Lung (tissue), 11 donors: ENCODE measurements at regions not wholly inside any gene's neighbourhood (a gene's known extent, or its start where the extent isn't known, plus 50 kb on each side); places are given as distances from the start of the nearest gene placed in this dataset.
"Not testable (repeated sequence)": the region's sequence is repeated elsewhere in the genome, so short reads cannot be mapped to it uniquely, and the experiment has no call there.

Experiments used
- ATAC-seq: fragments of 200-7000 bp; cut with Tn5 transposase; one replicate; pipeline ENCODE4 v1.9.1; 2020; ENCODE audit warnings: moderate number of reproducible peaks; ENCODE audit not compliant: insufficient read depth, low FRiP score
- DNase-seq, 3 donors: peaks; one replicate each; pipeline ENCODE4 v3.0.0-alpha.2; 2013 to 2017
- H3K27ac ChIP-seq, 2 donors: one replicate each; pipeline ENCODE4 v1.5.1; 2013; ENCODE audit warnings: mild to moderate bottlenecking in 2 of 2, moderate library complexity in 2 of 2, control low read depth in 1 of 2, inconsistent platforms in 1 of 2, low read depth in 1 of 2, low read length in 1 of 2
- H3K27me3 ChIP-seq, 3 donors: one replicate each; pipeline ENCODE4 v1.5.1; 2013; ENCODE audit warnings: low read length in 2 of 3; ENCODE audit not compliant: control insufficient read depth in 3 of 3, insufficient read depth in 3 of 3
- H3K36me3 ChIP-seq, 4 donors: one replicate each; pipeline ENCODE4 v1.5.1; 2013; ENCODE audit warnings: low read length in 4 of 4, mild to moderate bottlenecking in 1 of 4, moderate library complexity in 1 of 4; ENCODE audit not compliant: control insufficient read depth in 4 of 4, insufficient read depth in 4 of 4
- H3K4me1 ChIP-seq, 5 donors: one replicate each; pipeline ENCODE4 v1.5.1; 2013; ENCODE audit warnings: low read length in 5 of 5, mild to moderate bottlenecking in 2 of 5, moderate library complexity in 1 of 5; ENCODE audit not compliant: control insufficient read depth in 5 of 5, insufficient read depth in 5 of 5
- H3K4me3 ChIP-seq: one replicate; pipeline ENCODE4 v1.5.1; 2013; ENCODE audit warnings: mild to moderate bottlenecking, control low read depth, moderate library complexity
- H3K9ac ChIP-seq, 2 donors: one replicate each; pipeline ENCODE4 v1.5.1; 2013; ENCODE audit warnings: low read length in 2 of 2, control low read depth in 1 of 2; ENCODE audit not compliant: insufficient read depth in 1 of 2
- H3K9me3 ChIP-seq, 4 donors: one replicate each; pipeline ENCODE4 v1.5.1; 2013; ENCODE audit warnings: low read length in 3 of 4, mild to moderate bottlenecking in 1 of 4, moderate library complexity in 1 of 4; ENCODE audit not compliant: control insufficient read depth in 4 of 4, insufficient read depth in 3 of 4
- CTCF ChIP-seq: IDR thresholded peaks from 2 replicates; pipeline ENCODE4 v1.5.1; 2012; ENCODE audit warnings: mild to moderate bottlenecking; ENCODE audit errors: control extremely low read depth, extremely low read depth
- WGBS, 2 donors: extraction: QIAGEN DNeasy Blood & Tissue Kit; methylation state at CpG; one replicate each; pipeline ENCODE4 v1.1.7; 2013; 5-methylcytosine and 5-hydroxymethylcytosine counted together
- donor health status: control.
- donor health status: control.
- donor health status: Bipolar disorder and iron deficiency.
- donor health status: healthy.
- donor health status: DM: yes; HTN: yes; CAD: no.

- DNase-seq (no peak), ATAC-seq (no peak)
- 92 to 100% methylated on average over 2 of the region's 2 CpGs for WGBS, 2 donors
- H3K4me3 ChIP-seq, result no peak overlapping the region
- H3K36me3 ChIP-seq, result no peaks in the 10 kb centered on the region
- H3K9me3 ChIP-seq, result no peaks in the 10 kb centered on the region
- H3K4me1 ChIP-seq, result peaks cover 0 to 3% (median 0%) of the 10 kb centered on the region in 5 donors
- no peak overlapping the region for H3K9ac ChIP-seq
- H3K27me3 ChIP-seq, result no peaks in the 10 kb centered on the region
- H3K27ac ChIP-seq, result no peak overlapping the region
- no peak for TF ChIP-seq CTCF
Observed at GRCh38 chr6:47180633-47181032, 129.1 kb downstream of the TNFRSF21 start.

- Histone ChIP-seq H3K9me3 (no peaks in the 10 kb centered on the region), H3K27me3 (no peaks in the 10 kb centered on the region), H3K4me3 (no peak overlapping the region), H3K27ac (no peak overlapping the region), H3K9ac (no peak overlapping the region), H3K36me3 (no peaks in the 10 kb centered on the region), H3K4me1 (peaks cover 0 to 3% (median 0%) of the 10 kb centered on the region in 5 donors)
- no peak for TF ChIP-seq CTCF
- ATAC-seq, result no peak
- DNase-seq, result no peak
Observed at GRCh38 chr6:47179286-47179685, 130.4 kb downstream of the TNFRSF21 start.

GRCh38 chr6:47175656-47176055 is 133.5 kb upstream of the ADGRF1 start:
- Histone ChIP-seq H3K9me3 (no peaks in the 10 kb centered on the region), H3K4me3 (no peak overlapping the region), H3K4me1 (no peaks in the 10 kb centered on the region), H3K27me3 (no peaks in the 10 kb centered on the region), H3K9ac (no peak overlapping the region), H3K36me3 (no peaks in the 10 kb centered on the region), H3K27ac (no peak overlapping the region)
- 92 to 93% methylated on average over 3 of the region's 3 CpGs for WGBS, 2 donors
- no peak for TF ChIP-seq CTCF
- DNase-seq, result no peak
- ATAC-seq, result no peak

GRCh38 chr6:47174502-47175023 is 132.4 kb upstream of the ADGRF1 start:
- H3K36me3 ChIP-seq, result no peaks in the 10 kb centered on the region
- H3K9ac ChIP-seq, result no peak overlapping the region
- ATAC-seq, result no peak
- no peak for TF ChIP-seq CTCF
- H3K4me1 ChIP-seq, result no peaks in the 10 kb centered on the region
- H3K4me3 ChIP-seq, result no peak overlapping the region
- DNase-seq, result no peak
- H3K27ac ChIP-seq, result no peak overlapping the region
- no peaks in the 10 kb centered on the region for H3K9me3 ChIP-seq
- 88 to 92% methylated on average over 4 of the region's 4 CpGs for WGBS, 2 donors
- no peaks in the 10 kb centered on the region for H3K27me3 ChIP-seq

GRCh38 chr6:47174063-47174462 is 131.9 kb upstream of the ADGRF1 start:
- WGBS, 2 donors, result 91 to 95% methylated on average over 4 of the region's 4 CpGs
- ATAC-seq, result not testable (repeated sequence)

GRCh38 chr6:47173145-47173544 is 131.0 kb upstream of the ADGRF1 start:
- H3K27ac ChIP-seq, ATAC-seq, H3K9me3 ChIP-seq, DNase-seq, H3K9ac ChIP-seq, H3K4me1 ChIP-seq, H3K27me3 ChIP-seq, H3K36me3 ChIP-seq, H3K4me3 ChIP-seq: not testable (repeated sequence)
- WGBS, 2 donors, result 94 to 95% methylated on average over 3 of the region's 3 CpGs

More at GRCh38 chr6:47174063-47174462, 131.9 kb upstream of the ADGRF1 start:
- H3K36me3 ChIP-seq, H3K9me3 ChIP-seq, H3K9ac ChIP-seq, DNase-seq, H3K27ac ChIP-seq, H3K27me3 ChIP-seq, H3K4me1 ChIP-seq, H3K4me3 ChIP-seq: not testable (repeated sequence)
